PC-3 (cell line): ENCODE measurements at regions not wholly inside any gene's neighbourhood (a gene's known extent, or its start where the extent isn't known, plus 50 kb on each side); places are given as distances from the start of the nearest gene placed in this dataset.
A peak's percentile ranks its signal among the peaks of the same experiment; 100 is the strongest.

Source experiments
- ATAC-seq: fragments of 200-7000 bp; cut with Tn5 transposase; 2 replicates; pipeline ENCODE4 v1.9.1; 2020; ENCODE audit warnings: mild to moderate bottlenecking, moderate library complexity
- BruUV-seq: library from RNA; stranded (reverse); fragments of 400-500 nt; replicated peaks from 2 replicates; lab custom pipeline; 2021; lab: Mats Ljungman, UMichigan
- CTCF ChIA-PET: fragments of 300-600 bp; sonication (Branson Sonifier 250); formaldehyde crosslinking; loops from one replicate; lab custom pipeline; 2022; ENCODE audit warnings: antibody characterized with exemption; lab: Charles Lee
- POLR2A ChIA-PET: fragments of 300-600 bp; sonication (Branson Sonifier 250); formaldehyde crosslinking; loops from one replicate; lab custom pipeline; 2022; ENCODE audit warnings: antibody characterized with exemption; ENCODE audit not compliant: unreplicated experiment; lab: Charles Lee
- DNase-seq: peaks from one replicate; pipeline ENCODE4 v3.0.0-alpha.2; 2015
- H2AFZ ChIP-seq: fragments of 300-600 bp; sonication (generic); 2 replicates; pipeline ENCODE4 v1.6.0; 2016; ENCODE audit warnings: antibody characterized with exemption, low read length
- H3F3A ChIP-seq: fragments of 300-600 bp; sonication (generic); one replicate; pipeline ENCODE4 v1.6.0; 2017; ENCODE audit warnings: antibody characterized with exemption, low read length, control low read depth, mild to moderate bottlenecking; ENCODE audit not compliant: unreplicated experiment
- H3K27ac ChIP-seq: fragments of 300-600 bp; sonication (generic); 2 replicates; pipeline ENCODE4 v1.5.1; 2016; ENCODE audit warnings: mild to moderate bottlenecking, low read length
- H3K27me3 ChIP-seq: fragments of 300-600 bp; sonication (generic); 2 replicates; pipeline ENCODE4 v1.6.1; 2016; ENCODE audit warnings: low read length, mixed read lengths
- H3K36me3 ChIP-seq: fragments of 300-600 bp; sonication (generic); 2 replicates; pipeline ENCODE4 v1.6.1; 2016; ENCODE audit warnings: low read depth, mixed run types, low read length, mixed read lengths
- H3K4me1 ChIP-seq: fragments of 300-600 bp; sonication (generic); 2 replicates; pipeline ENCODE4 v1.5.1; 2016; ENCODE audit warnings: low read length; ENCODE audit not compliant: insufficient read depth
- H3K4me2 ChIP-seq: fragments of 300-600 bp; sonication (generic); 2 replicates; pipeline ENCODE4 v1.6.0; 2016; ENCODE audit warnings: low read length
- H3K4me3 ChIP-seq: fragments of 300-600 bp; sonication (generic); 2 replicates; pipeline ENCODE4 v1.5.1; 2016; ENCODE audit warnings: mild to moderate bottlenecking, low read length, mixed read lengths
- H3K79me2 ChIP-seq: fragments of 300-600 bp; sonication (generic); 2 replicates; pipeline ENCODE4 v1.6.1; 2017; ENCODE audit warnings: low read length, mixed read lengths
- H3K9ac ChIP-seq: fragments of 300-600 bp; sonication (generic); 2 replicates; pipeline ENCODE4 v1.6.0; 2016; ENCODE audit warnings: mild to moderate bottlenecking, low read length
- H3K9me2 ChIP-seq: fragments of 300-600 bp; sonication (generic); replicated peaks from 2 replicates; pipeline ENCODE4 v1.6.1; 2016; ENCODE audit warnings: mixed run types, low read length, mixed read lengths
- H3K9me3 ChIP-seq: fragments of 300-600 bp; sonication (generic); 2 replicates; pipeline ENCODE4 v1.6.1; 2016; ENCODE audit warnings: low read length, mixed read lengths
- H4K20me1 ChIP-seq: fragments of 300-600 bp; sonication (generic); 2 replicates; pipeline ENCODE4 v1.6.1; 2016; ENCODE audit warnings: low read length, mixed read lengths
- EZH2 ChIP-seq: fragments of 300-600 bp; sonication (generic); IDR thresholded peaks from one replicate; pipeline ENCODE4 v1.6.1; 2017; ENCODE audit warnings: antibody characterized with exemption, mild to moderate bottlenecking, low read length; ENCODE audit not compliant: unreplicated experiment
- EZH2phosphoT487 ChIP-seq: fragments of 300-600 bp; sonication (generic); IDR thresholded peaks from 2 replicates; pipeline ENCODE4 v1.6.1; 2018; ENCODE audit warnings: mild to moderate bottlenecking, antibody characterized with exemption, low read length, borderline replicate concordance
- intact Hi-C: fragments of 100-400 bp; cut with micrococcal nuclease; formaldehyde crosslinking; loops from 2 replicates; pipeline ENCODE4 v1.9.0; 2023
- TF ChIP-seq, protein P1 (sequence below): fragments of 300-600 bp; sonication (generic); conservative IDR thresholded peaks from 2 replicates; pipeline ENCODE4 v1.5.1; 2017; ENCODE audit warnings: antibody characterized with exemption, low read depth, mild to moderate bottlenecking, low read length

DNA sequence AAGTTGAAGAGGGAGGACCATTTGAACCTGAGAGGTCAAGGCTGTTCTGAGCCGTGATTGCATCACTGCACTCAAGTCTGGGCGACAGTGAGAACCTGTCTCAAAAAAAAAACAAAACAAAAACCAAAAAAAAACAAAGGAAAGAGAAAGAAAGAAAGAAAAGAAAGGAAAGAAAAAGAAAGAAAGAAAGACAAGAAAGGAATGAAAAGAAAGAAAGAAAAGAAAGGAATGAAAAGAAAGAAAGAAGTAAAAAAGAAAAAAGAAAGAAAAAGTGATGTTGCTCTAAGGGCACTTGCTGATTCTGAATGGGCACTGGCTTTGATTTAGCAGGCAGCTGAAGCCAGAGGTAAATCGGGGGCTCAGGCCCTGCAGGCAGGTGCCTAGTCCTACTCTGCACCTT lies 161.0 kb downstream of the MCHR2 start:
- no TSS peak for BruUV-seq
- TF ChIP-seq, protein P1, sequence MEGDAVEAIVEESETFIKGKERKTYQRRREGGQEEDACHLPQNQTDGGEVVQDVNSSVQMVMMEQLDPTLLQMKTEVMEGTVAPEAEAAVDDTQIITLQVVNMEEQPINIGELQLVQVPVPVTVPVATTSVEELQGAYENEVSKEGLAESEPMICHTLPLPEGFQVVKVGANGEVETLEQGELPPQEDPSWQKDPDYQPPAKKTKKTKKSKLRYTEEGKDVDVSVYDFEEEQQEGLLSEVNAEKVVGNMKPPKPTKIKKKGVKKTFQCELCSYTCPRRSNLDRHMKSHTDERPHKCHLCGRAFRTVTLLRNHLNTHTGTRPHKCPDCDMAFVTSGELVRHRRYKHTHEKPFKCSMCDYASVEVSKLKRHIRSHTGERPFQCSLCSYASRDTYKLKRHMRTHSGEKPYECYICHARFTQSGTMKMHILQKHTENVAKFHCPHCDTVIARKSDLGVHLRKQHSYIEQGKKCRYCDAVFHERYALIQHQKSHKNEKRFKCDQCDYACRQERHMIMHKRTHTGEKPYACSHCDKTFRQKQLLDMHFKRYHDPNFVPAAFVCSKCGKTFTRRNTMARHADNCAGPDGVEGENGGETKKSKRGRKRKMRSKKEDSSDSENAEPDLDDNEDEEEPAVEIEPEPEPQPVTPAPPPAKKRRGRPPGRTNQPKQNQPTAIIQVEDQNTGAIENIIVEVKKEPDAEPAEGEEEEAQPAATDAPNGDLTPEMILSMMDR, result no peak
- TF ChIP-seq EZH2phosphoT487 (no peak), EZH2 (no peak)
- no peaks in the 10 kb centered on the region for H4K20me1 ChIP-seq
- no peaks in the 10 kb centered on the region for H3K36me3 ChIP-seq
- intact Hi-C loops, result no loop called here
- POLR2A ChIA-PET, result no interaction called here
- H3K4me3 ChIP-seq, result no peak overlapping the region
- DNase-seq (no peak), ATAC-seq (no peak)
- no peak overlapping the region for H3K9ac ChIP-seq
- H3K9me2 ChIP-seq, result no peaks in the 10 kb centered on the region
- H3K9me3 ChIP-seq, result no peaks in the 10 kb centered on the region
- no peaks in the 10 kb centered on the region for H3K4me1 ChIP-seq
- no peak overlapping the region for H3K4me2 ChIP-seq
- H3K27me3 ChIP-seq, result 0 out of 2 replicates have a peak, but pooled peaks cover 5% of the 10 kb centered on the region
- H3K79me2 ChIP-seq, result no peaks in the 10 kb centered on the region
- CTCF ChIA-PET, result no interaction called here
- H2AFZ ChIP-seq, result no peak overlapping the region
- H3K27ac ChIP-seq, result no peak overlapping the region
- H3F3A ChIP-seq, result no peaks in the 10 kb centered on the region

DNA sequence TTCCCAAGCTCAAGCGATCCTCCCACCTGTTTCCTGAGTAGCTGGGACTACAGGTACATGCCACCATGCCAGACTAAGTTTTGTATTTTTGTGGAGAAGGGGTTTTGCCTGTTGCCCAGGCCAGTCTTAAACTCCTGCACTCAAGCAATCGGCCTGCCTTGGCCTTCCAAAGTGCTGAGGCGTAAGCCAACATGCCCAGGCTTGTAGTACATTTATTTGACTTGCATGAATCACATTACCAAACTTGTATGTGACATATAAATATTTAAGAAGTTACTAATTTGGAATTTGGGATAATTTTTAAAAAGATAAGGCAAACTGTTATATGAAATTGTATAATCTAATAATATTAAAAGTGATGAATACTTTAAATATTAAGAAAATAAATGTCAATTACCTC lies 157.6 kb downstream of the MCHR2 start:
- H3K4me2 ChIP-seq, result no peak overlapping the region
- no peaks in the 10 kb centered on the region for H3F3A ChIP-seq
- H3K36me3 ChIP-seq, result no peaks in the 10 kb centered on the region
- H4K20me1 ChIP-seq, result no peaks in the 10 kb centered on the region
- no peak overlapping the region for H3K9ac ChIP-seq
- DNase-seq (peak; percentile 30), ATAC-seq (no peak; the same call in 1 of the 2 replicates)
- POLR2A ChIA-PET, result no interaction called here
- H3K27ac ChIP-seq, result no peak overlapping the region
- H3K79me2 ChIP-seq, result no peaks in the 10 kb centered on the region
- no peaks in the 10 kb centered on the region for H3K9me3 ChIP-seq
- no peaks in the 10 kb centered on the region for H3K4me1 ChIP-seq
- no peak for TF ChIP-seq EZH2
- no peak for TF ChIP-seq EZH2phosphoT487
- TF ChIP-seq, protein P1, result no peak
- no peak overlapping the region for H2AFZ ChIP-seq
- 0 out of 2 replicates have a peak, but pooled peaks cover 5% of the 10 kb centered on the region for H3K27me3 ChIP-seq
- CTCF ChIA-PET, result no interaction called here
- intact Hi-C loops, result no loop called here
- no peak overlapping the region for H3K4me3 ChIP-seq
- BruUV-seq, result no TSS peak
- no peaks in the 10 kb centered on the region for H3K9me2 ChIP-seq

DNA sequence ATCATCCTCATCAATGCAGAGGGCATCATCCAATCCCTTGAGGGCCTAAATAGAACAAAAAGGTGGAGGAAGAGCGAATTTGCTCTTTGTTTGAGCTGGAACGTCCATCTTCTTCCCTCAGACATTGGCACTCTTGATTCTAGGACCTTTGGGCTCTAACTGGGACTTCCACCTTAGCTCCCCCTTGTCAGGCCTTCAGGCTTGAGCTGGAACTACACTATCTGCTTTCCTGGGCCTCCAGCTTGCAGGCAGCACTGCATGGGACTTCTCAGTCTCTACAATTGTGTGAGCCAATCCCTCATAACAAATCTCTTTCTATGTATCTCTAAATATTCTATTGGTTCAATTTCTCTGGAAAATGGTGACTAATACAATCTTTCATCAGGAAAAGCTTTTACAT lies 155.4 kb downstream of the MCHR2 start:
- Histone ChIP-seq H3K9ac (no peak overlapping the region), H3K79me2 (no peaks in the 10 kb centered on the region), H3K4me1 (no peaks in the 10 kb centered on the region), H3K4me2 (no peak overlapping the region), H4K20me1 (no peaks in the 10 kb centered on the region), H3K27ac (no peak overlapping the region), H3K9me2 (no peaks in the 10 kb centered on the region), H3K4me3 (no peak overlapping the region), H2AFZ (no peak overlapping the region), H3F3A (no peaks in the 10 kb centered on the region), H3K27me3 (0 out of 2 replicates have a peak, but pooled peaks cover 12% of the 10 kb centered on the region), H3K9me3 (no peaks in the 10 kb centered on the region), H3K36me3 (no peaks in the 10 kb centered on the region)
- TF ChIP-seq, protein P1, result no peak
- TF ChIP-seq EZH2, result no peak
- no peak for TF ChIP-seq EZH2phosphoT487
- ChIA-PET POLR2A (no interaction called here), CTCF (no interaction called here)
- intact Hi-C loops, result no loop called here
- DNase-seq (no peak), ATAC-seq (no peak)
- BruUV-seq, result no TSS peak
